ENCODE measurements at regions not wholly inside any gene's neighbourhood (a gene's known extent, or its start where the extent isn't known, plus 50 kb on each side); places are given as distances from the start of the nearest gene placed in this dataset.

GRCh38 chr11:116379185-116379828 lies 393.5 kb downstream of the BUD13 start:
- TF ChIP-seq CTCF (IDR thresholded peaks at IDR 0.05) (no peak), POLR2A (IDR thresholded peaks at IDR 0.05) (no peak)
